Stimulated activated effector memory CD8-positive, alpha-beta T cell treated with anti-CD3 and anti-CD28 coated beads, Interleukin-12 subunit alpha, Interleukin-12 subunit beta, amount 100 ng/mL, for 72 hours (primary cell): ENCODE measurements at regions not wholly inside any gene's neighbourhood (a gene's known extent, or its start where the extent isn't known, plus 50 kb on each side); places are given as distances from the start of the nearest gene placed in this dataset.
A peak's percentile ranks its signal among the peaks of the same experiment; 100 is the strongest.
"Not testable (repeated sequence)": the region's sequence is repeated elsewhere in the genome, so short reads cannot be mapped to it uniquely, and the experiment has no call there.

ENCODE experiments used
- ATAC-seq: fragments of 150-1000 bp; cut with Tn5 transposase; 2 replicates; pipeline ENCODE4 v1.10.0; 2021
- DNase-seq, 2 donors: peaks; one replicate each; pipeline ENCODE4 v3.0.0; 2021 to 2022; ENCODE audit warnings: low spot score in 2 of 2
- H3K27ac Mint-ChIP-seq: one replicate; pipeline ENCODE4 v1.8.0; 2022; ENCODE audit warnings: mild to moderate bottlenecking, mixed read lengths
- H3K36me3 Mint-ChIP-seq: one replicate; pipeline ENCODE4 v1.8.0; 2022; ENCODE audit warnings: mild to moderate bottlenecking, mixed read lengths
- H3K4me1 Mint-ChIP-seq: one replicate; pipeline ENCODE4 v1.8.0; 2022; ENCODE audit warnings: mixed read lengths
- H3K4me3 Mint-ChIP-seq: one replicate; pipeline ENCODE4 v1.8.0; 2022; ENCODE audit warnings: mild to moderate bottlenecking, mixed read lengths
- H3K9me3 Mint-ChIP-seq: one replicate; pipeline ENCODE4 v1.8.0; 2022; ENCODE audit warnings: mixed read lengths

GRCh38 chr11:69908511-69909220 is 89.5 kb upstream of the FGF3 start:
- DNase-seq (no peak), ATAC-seq (no peak)
- Mint-ChIP-seq H3K36me3 (no peaks in the 10 kb centered on the region), H3K4me3 (no peak overlapping the region), H3K9me3 (no peaks in the 10 kb centered on the region), H3K27ac (no peak overlapping the region), H3K4me1 (no peaks in the 10 kb centered on the region)

- Mint-ChIP-seq H3K27ac (no peak overlapping the region), H3K4me1 (peaks cover under 1% of the 10 kb centered on the region), H3K4me3 (no peak overlapping the region), H3K9me3 (no peaks in the 10 kb centered on the region), H3K36me3 (no peaks in the 10 kb centered on the region)
- ATAC-seq (no peak), DNase-seq (no peak)
Measured at GRCh38 chr11:69909561-69910518, 90.6 kb upstream of the FGF3 start.

GRCh38 chr11:69910519-69911309 is 91.5 kb upstream of the FGF3 start:
- Mint-ChIP-seq H3K36me3 (no peaks in the 10 kb centered on the region), H3K9me3 (no peaks in the 10 kb centered on the region), H3K27ac (no peak overlapping the region), H3K4me3 (no peak overlapping the region), H3K4me1 (peaks cover 9% of the 10 kb centered on the region)
- ATAC-seq (no peak), DNase-seq (no peak)

GRCh38 chr11:69911310-69912160 is 92.3 kb upstream of the FGF3 start:
- no peak for ATAC-seq
- H3K27ac Mint-ChIP-seq = no peak overlapping the region
- H3K4me3 Mint-ChIP-seq = no peak overlapping the region
- DNase-seq = no peak
- H3K36me3 Mint-ChIP-seq = no peaks in the 10 kb centered on the region
- peaks cover 9% of the 10 kb centered on the region for H3K4me1 Mint-ChIP-seq
- no peaks in the 10 kb centered on the region for H3K9me3 Mint-ChIP-seq

- Mint-ChIP-seq H3K4me3 (no peak overlapping the region), H3K27ac (no peak overlapping the region), H3K9me3 (no peaks in the 10 kb centered on the region), H3K4me1 (peaks cover 9% of the 10 kb centered on the region), H3K36me3 (no peaks in the 10 kb centered on the region)
- DNase-seq (no peak), ATAC-seq (no peak)
Measured at GRCh38 chr11:69912161-69912910, 93.1 kb upstream of the FGF3 start.

- no peak overlapping the region for H3K4me3 Mint-ChIP-seq
- H3K4me1 Mint-ChIP-seq = peaks cover 9% of the 10 kb centered on the region
- no peak for DNase-seq
- no peaks in the 10 kb centered on the region for H3K9me3 Mint-ChIP-seq
- no peaks in the 10 kb centered on the region for H3K36me3 Mint-ChIP-seq
- peak; percentile 31 for ATAC-seq
- H3K27ac Mint-ChIP-seq = no peak overlapping the region
Measured at GRCh38 chr11:69912911-69913451, 93.8 kb upstream of the FGF3 start.

GRCh38 chr11:69913591-69914285 is 94.5 kb upstream of the FGF3 start:
- Mint-ChIP-seq H3K4me3 (no peak overlapping the region), H3K4me1 (peaks cover 9% of the 10 kb centered on the region), H3K27ac (no peak overlapping the region), H3K9me3 (no peaks in the 10 kb centered on the region), H3K36me3 (no peaks in the 10 kb centered on the region)
- no peak for ATAC-seq
- no peak for DNase-seq

GRCh38 chr11:69914286-69915150 is 95.3 kb upstream of the FGF3 start:
- Mint-ChIP-seq H3K36me3 (no peaks in the 10 kb centered on the region), H3K9me3 (no peaks in the 10 kb centered on the region), H3K4me1 (peaks cover 13% of the 10 kb centered on the region), H3K27ac (no peak overlapping the region), H3K4me3 (no peak overlapping the region)
- no peak for DNase-seq
- no peak for ATAC-seq

GRCh38 chr11:69915151-69915500 is 95.9 kb upstream of the FGF3 start:
- Mint-ChIP-seq H3K36me3 (no peaks in the 10 kb centered on the region), H3K27ac (no peak overlapping the region), H3K4me3 (no peak overlapping the region), H3K9me3 (no peaks in the 10 kb centered on the region), H3K4me1 (peaks cover 17% of the 10 kb centered on the region)
- DNase-seq (no peak), ATAC-seq (no peak)

- peak; percentile 32 to 72 for DNase-seq
- ATAC-seq = no peak
- H3K9me3 Mint-ChIP-seq = no peaks in the 10 kb centered on the region
- no peak overlapping the region for H3K4me3 Mint-ChIP-seq
- no peaks in the 10 kb centered on the region for H3K36me3 Mint-ChIP-seq
- H3K4me1 Mint-ChIP-seq = peaks cover 17% of the 10 kb centered on the region
- no peak overlapping the region for H3K27ac Mint-ChIP-seq
Measured at GRCh38 chr11:69915501-69916250, 96.5 kb upstream of the FGF3 start.

GRCh38 chr11:69916251-69916649 is 97.0 kb upstream of the FGF3 start:
- not testable (repeated sequence) for ATAC-seq

GRCh38 chr11:69916806-69917387 is 97.7 kb upstream of the FGF3 start:
- no peak overlapping the region for H3K27ac Mint-ChIP-seq
- H3K9me3 Mint-ChIP-seq = no peaks in the 10 kb centered on the region
- no peaks in the 10 kb centered on the region for H3K36me3 Mint-ChIP-seq
- DNase-seq (no peak), ATAC-seq (no peak)
- no peak overlapping the region for H3K4me3 Mint-ChIP-seq
- peaks cover 17% of the 10 kb centered on the region for H3K4me1 Mint-ChIP-seq

More at GRCh38 chr11:69916251-69916649, 97.0 kb upstream of the FGF3 start:
- peaks cover 17% of the 10 kb centered on the region for H3K4me1 Mint-ChIP-seq
- not testable (repeated sequence) for H3K36me3 Mint-ChIP-seq, DNase-seq, H3K4me3 Mint-ChIP-seq, H3K9me3 Mint-ChIP-seq, H3K27ac Mint-ChIP-seq
